ENCODE measurements at regions not wholly inside any gene's neighbourhood (a gene's known extent, or its start where the extent isn't known, plus 50 kb on each side); places are given as distances from the start of the nearest gene placed in this dataset.
"Not testable (repeated sequence)": the region's sequence is repeated elsewhere in the genome, so short reads cannot be mapped to it uniquely, and the experiment has no call there.

DNA sequence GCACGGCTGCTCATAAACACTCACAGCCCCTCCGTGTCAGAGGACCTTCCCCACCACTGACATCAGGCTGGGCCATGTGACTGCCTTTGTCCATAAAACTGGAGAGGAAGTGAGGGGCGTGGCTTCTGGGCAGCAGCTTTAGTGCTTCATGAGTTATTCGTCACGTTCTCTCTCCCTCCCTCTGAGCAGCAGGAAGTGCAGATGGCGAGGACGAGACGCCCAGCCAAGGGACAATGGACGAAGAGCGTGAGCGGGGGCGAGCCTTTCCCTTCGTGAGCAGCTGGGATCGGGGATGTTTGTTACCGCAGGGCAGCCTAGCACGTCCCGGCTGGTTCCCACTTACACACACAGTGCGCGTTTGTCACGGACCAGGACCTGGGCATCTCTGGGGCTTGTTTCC lies 248.2 kb downstream of the ADGRD1 start:
- TF ChIP-seq, protein P1, sequence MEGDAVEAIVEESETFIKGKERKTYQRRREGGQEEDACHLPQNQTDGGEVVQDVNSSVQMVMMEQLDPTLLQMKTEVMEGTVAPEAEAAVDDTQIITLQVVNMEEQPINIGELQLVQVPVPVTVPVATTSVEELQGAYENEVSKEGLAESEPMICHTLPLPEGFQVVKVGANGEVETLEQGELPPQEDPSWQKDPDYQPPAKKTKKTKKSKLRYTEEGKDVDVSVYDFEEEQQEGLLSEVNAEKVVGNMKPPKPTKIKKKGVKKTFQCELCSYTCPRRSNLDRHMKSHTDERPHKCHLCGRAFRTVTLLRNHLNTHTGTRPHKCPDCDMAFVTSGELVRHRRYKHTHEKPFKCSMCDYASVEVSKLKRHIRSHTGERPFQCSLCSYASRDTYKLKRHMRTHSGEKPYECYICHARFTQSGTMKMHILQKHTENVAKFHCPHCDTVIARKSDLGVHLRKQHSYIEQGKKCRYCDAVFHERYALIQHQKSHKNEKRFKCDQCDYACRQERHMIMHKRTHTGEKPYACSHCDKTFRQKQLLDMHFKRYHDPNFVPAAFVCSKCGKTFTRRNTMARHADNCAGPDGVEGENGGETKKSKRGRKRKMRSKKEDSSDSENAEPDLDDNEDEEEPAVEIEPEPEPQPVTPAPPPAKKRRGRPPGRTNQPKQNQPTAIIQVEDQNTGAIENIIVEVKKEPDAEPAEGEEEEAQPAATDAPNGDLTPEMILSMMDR (IDR thresholded peaks at IDR 0.05), result not testable (repeated sequence)
- not testable (repeated sequence) for TF ChIP-seq EZH2, EZH2phosphoT487 (IDR thresholded peaks at IDR 0.05)
